MM.1S (cell line): ENCODE measurements at regions not wholly inside any gene's neighbourhood (a gene's known extent, or its start where the extent isn't known, plus 50 kb on each side); places are given as distances from the start of the nearest gene placed in this dataset.

ENCODE experiments used
- EZH2 ChIP-seq: fragments of 300-600 bp; sonication (generic); optimal IDR thresholded peaks from 2 replicates; pipeline ENCODE3; 2017; ENCODE audit warnings: low read depth, mild to moderate bottlenecking, antibody characterized with exemption, low read length, mixed read lengths
- EZH2phosphoT487 ChIP-seq: fragments of 300-600 bp; sonication (generic); IDR thresholded peaks from 2 replicates; pipeline ENCODE4 v1.6.1; 2018; ENCODE audit warnings: antibody characterized with exemption, low read length
- TF ChIP-seq, protein P1 (sequence below): fragments of 300-600 bp; sonication (generic); IDR thresholded peaks from 2 replicates; pipeline ENCODE4 v1.5.1; 2016; ENCODE audit warnings: antibody characterized with exemption, low read length, mixed read lengths

- no peak for TF ChIP-seq EZH2
- TF ChIP-seq, protein P1, sequence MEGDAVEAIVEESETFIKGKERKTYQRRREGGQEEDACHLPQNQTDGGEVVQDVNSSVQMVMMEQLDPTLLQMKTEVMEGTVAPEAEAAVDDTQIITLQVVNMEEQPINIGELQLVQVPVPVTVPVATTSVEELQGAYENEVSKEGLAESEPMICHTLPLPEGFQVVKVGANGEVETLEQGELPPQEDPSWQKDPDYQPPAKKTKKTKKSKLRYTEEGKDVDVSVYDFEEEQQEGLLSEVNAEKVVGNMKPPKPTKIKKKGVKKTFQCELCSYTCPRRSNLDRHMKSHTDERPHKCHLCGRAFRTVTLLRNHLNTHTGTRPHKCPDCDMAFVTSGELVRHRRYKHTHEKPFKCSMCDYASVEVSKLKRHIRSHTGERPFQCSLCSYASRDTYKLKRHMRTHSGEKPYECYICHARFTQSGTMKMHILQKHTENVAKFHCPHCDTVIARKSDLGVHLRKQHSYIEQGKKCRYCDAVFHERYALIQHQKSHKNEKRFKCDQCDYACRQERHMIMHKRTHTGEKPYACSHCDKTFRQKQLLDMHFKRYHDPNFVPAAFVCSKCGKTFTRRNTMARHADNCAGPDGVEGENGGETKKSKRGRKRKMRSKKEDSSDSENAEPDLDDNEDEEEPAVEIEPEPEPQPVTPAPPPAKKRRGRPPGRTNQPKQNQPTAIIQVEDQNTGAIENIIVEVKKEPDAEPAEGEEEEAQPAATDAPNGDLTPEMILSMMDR: no peak
- no peak for TF ChIP-seq EZH2phosphoT487
These were observed 62.8 kb upstream of the GPR139 start for GRCh38 chr16:20136446-20136968.
